Hepatocyte (in vitro differentiated cells): ENCODE measurements at regions not wholly inside any gene's neighbourhood (a gene's known extent, or its start where the extent isn't known, plus 50 kb on each side); places are given as distances from the start of the nearest gene placed in this dataset.

ENCODE experiments used
- EZH2 ChIP-seq: fragments of 200-600 bp; sonication (generic); IDR thresholded peaks from 2 replicates; pipeline ENCODE4 v1.6.1; 2016; ENCODE audit warnings: antibody characterized with exemption, mild to moderate bottlenecking, borderline replicate concordance
- TF ChIP-seq, protein P1 (sequence below): fragments of 200-600 bp; sonication (generic); IDR thresholded peaks from 2 replicates; pipeline ENCODE4 v1.5.1; 2016; ENCODE audit warnings: antibody characterized with exemption, mild to moderate bottlenecking; ENCODE audit not compliant: poor library complexity

DNA sequence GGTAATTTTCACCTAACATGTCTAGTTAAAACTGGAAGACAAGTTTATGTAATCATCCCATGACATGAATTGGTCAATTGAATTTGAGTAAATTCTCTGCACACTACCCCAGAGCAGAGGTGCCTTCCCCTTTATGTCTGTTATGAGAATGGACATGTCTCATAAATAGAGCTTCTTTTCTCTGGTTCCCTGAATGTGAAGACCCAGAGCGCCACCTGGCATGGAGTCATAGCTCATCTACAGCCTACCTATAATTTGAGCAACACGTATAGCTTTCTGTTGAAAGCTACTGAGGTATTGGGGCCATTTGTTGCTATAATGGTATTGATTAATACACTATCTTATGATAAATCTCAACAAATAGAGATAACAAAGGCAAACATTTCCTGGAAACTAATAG, 626.5 kb upstream of the GALNTL6 start:
- TF ChIP-seq, protein P1, sequence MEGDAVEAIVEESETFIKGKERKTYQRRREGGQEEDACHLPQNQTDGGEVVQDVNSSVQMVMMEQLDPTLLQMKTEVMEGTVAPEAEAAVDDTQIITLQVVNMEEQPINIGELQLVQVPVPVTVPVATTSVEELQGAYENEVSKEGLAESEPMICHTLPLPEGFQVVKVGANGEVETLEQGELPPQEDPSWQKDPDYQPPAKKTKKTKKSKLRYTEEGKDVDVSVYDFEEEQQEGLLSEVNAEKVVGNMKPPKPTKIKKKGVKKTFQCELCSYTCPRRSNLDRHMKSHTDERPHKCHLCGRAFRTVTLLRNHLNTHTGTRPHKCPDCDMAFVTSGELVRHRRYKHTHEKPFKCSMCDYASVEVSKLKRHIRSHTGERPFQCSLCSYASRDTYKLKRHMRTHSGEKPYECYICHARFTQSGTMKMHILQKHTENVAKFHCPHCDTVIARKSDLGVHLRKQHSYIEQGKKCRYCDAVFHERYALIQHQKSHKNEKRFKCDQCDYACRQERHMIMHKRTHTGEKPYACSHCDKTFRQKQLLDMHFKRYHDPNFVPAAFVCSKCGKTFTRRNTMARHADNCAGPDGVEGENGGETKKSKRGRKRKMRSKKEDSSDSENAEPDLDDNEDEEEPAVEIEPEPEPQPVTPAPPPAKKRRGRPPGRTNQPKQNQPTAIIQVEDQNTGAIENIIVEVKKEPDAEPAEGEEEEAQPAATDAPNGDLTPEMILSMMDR = peak; percentile 21
- no peak for TF ChIP-seq EZH2
